ENCODE measurements at regions not wholly inside any gene's neighbourhood (a gene's known extent, or its start where the extent isn't known, plus 50 kb on each side); places are given as distances from the start of the nearest gene placed in this dataset.

DNA sequence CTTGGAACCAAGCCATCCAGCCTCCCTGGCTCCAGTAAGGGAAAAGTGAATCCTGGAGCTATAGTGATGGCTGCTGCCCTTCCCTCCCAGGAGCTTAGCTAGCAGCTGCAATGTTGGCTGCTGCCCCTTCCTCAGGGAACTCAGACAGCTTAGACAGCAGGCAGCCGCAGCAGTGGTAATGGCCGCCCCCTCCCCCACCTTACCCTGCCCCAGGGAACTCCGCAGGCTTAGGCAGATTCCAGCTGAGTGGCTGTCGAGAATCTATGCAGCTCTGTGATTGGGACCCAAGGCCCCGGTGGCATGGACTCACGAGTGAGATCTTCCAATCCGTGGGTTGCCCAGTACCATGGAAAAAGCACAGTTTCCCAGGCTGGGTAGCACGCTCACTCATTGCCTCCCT lies 378.6 kb downstream of the NNT start (continued):
- no peak for TF ChIP-seq ATF5 (CRISPR knock-in tag; IDR thresholded peaks at IDR 0.05; ENCODE audit: low read depth)
- TF ChIP-seq PHF20 (CRISPR knock-in tag; IDR thresholded peaks at IDR 0.05): no peak
- no peak for TF ChIP-seq SKI (IDR thresholded peaks at IDR 0.05; ENCODE audit: partially characterized antibody)

- ATAC-seq (no peak), DNase-seq (ENCODE audit: low spot score) (no peak), FAIRE-seq (no peak)
- in situ Hi-C loops (cut with HindIII; ENCODE audit: extremely low pct_ligation_motif_present, low pct_unique_long_range_greater_than_20kb): no loop called here
- H2AFZ ChIP-seq (ENCODE audit: low read length): no peak overlapping the region
- no TSS peak for BruUV-seq (replicated peaks)
- intact Hi-C loops (cut with micrococcal nuclease; ENCODE audit: unreplicated experiment): no loop called here
- H3K4me1 ChIP-seq (ENCODE audit: insufficient read depth, low read length): peaks cover 8% of the 10 kb centered on the region; the same call in 1 of the 2 replicates
- no peaks in the 10 kb centered on the region for H3K27me3 ChIP-seq (ENCODE audit: control insufficient read depth in 1 of 2, insufficient read depth in 2 of 2, low read length in 2 of 2)
- H3K4me2 ChIP-seq (ENCODE audit: low read depth, low read length): no peak overlapping the region
- 46% methylated on average over 2 of the region's 2 CpGs for WGBS (ENCODE audit: low lambda C conversion rate)
- no peak overlapping the region for H3K4me3 ChIP-seq (replicated peaks in 1 of 3; ENCODE audit: insufficient read depth in 1 of 3, low read depth in 2 of 3, low read length in 3 of 3)
- POLR2A ChIA-PET: interaction anchor here (1.0 to 1.1 kb wide), 2 partner anchors 27 to 28 kb away, joined by 3 to 4 read pairs; no protein-coding TSS in a partner anchor
- no peaks in the 10 kb centered on the region for H3K79me2 ChIP-seq (ENCODE audit: insufficient read depth, low read length)
- no peak overlapping the region for H3K9ac ChIP-seq (ENCODE audit: insufficient read depth, low read depth, low read length)
- no peaks in the 10 kb centered on the region for H4K20me1 ChIP-seq (ENCODE audit: insufficient read depth, low read length)
- no peaks in the 10 kb centered on the region for H3K9me3 ChIP-seq (ENCODE audit: low read length)
- no peak overlapping the region for H3K27ac ChIP-seq (ENCODE audit: extremely low read length, insufficient read depth, low read length)
- CTCF ChIA-PET (ENCODE audit: low intra/inter-chr PET ratio, low total read pairs): no interaction called here
- H3K36me3 ChIP-seq (replicated peaks in 1 of 2; ENCODE audit: control insufficient read depth in 1 of 2, insufficient read depth in 2 of 2, low read length in 2 of 2): no peaks in the 10 kb centered on the region
- TF ChIP-seq, protein P1, sequence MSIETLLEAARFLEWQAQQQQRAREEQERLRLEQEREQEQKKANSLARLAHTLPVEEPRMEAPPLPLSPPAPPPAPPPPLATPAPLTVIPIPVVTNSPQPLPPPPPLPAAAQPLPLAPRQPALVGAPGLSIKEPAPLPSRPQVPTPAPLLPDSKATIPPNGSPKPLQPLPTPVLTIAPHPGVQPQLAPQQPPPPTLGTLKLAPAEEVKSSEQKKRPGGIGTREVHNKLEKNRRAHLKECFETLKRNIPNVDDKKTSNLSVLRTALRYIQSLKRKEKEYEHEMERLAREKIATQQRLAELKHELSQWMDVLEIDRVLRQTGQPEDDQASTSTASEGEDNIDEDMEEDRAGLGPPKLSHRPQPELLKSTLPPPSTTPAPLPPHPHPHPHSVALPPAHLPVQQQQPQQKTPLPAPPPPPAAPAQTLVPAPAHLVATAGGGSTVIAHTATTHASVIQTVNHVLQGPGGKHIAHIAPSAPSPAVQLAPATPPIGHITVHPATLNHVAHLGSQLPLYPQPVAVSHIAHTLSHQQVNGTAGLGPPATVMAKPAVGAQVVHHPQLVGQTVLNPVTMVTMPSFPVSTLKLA (IDR thresholded peaks at IDR 0.05): no peak
- TF ChIP-seq NFYC (CRISPR knock-in tag; IDR thresholded peaks at IDR 0.05) (no peak), BRCA1 (CRISPR knock-in tag; IDR thresholded peaks at IDR 0.05) (no peak), ASH2L (IDR thresholded peaks at IDR 0.05; ENCODE audit: insufficient read length, low read depth, low read length) (no peak), ZNF24 (IDR thresholded peaks at IDR 0.05) (no peak), MLLT10 (CRISPR knock-in tag; IDR thresholded peaks at IDR 0.05) (no peak), BATF2 (CRISPR knock-in tag; IDR thresholded peaks at IDR 0.05) (no peak)
- TF ChIP-seq, protein P2, sequence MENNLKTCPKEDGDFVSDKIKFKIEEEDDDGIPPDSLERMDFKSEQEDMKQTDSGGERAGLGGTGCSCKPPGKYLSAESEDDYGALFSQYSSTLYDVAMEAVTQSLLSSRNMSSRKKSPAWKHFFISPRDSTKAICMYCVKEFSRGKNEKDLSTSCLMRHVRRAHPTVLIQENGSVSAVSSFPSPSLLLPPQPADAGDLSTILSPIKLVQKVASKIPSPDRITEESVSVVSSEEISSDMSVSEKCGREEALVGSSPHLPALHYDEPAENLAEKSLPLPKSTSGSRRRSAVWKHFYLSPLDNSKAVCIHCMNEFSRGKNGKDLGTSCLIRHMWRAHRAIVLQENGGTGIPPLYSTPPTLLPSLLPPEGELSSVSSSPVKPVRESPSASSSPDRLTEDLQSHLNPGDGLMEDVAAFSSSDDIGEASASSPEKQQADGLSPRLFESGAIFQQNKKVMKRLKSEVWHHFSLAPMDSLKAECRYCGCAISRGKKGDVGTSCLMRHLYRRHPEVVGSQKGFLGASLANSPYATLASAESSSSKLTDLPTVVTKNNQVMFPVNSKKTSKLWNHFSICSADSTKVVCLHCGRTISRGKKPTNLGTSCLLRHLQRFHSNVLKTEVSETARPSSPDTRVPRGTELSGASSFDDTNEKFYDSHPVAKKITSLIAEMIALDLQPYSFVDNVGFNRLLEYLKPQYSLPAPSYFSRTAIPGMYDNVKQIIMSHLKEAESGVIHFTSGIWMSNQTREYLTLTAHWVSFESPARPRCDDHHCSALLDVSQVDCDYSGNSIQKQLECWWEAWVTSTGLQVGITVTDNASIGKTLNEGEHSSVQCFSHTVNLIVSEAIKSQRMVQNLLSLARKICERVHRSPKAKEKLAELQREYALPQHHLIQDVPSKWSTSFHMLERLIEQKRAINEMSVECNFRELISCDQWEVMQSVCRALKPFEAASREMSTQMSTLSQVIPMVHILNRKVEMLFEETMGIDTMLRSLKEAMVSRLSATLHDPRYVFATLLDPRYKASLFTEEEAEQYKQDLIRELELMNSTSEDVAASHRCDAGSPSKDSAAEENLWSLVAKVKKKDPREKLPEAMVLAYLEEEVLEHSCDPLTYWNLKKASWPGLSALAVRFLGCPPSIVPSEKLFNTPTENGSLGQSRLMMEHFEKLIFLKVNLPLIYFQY (CRISPR knock-in tag; IDR thresholded peaks at IDR 0.05; ENCODE audit: borderline replicate concordance): no peak
- TF ChIP-seq, protein P3, sequence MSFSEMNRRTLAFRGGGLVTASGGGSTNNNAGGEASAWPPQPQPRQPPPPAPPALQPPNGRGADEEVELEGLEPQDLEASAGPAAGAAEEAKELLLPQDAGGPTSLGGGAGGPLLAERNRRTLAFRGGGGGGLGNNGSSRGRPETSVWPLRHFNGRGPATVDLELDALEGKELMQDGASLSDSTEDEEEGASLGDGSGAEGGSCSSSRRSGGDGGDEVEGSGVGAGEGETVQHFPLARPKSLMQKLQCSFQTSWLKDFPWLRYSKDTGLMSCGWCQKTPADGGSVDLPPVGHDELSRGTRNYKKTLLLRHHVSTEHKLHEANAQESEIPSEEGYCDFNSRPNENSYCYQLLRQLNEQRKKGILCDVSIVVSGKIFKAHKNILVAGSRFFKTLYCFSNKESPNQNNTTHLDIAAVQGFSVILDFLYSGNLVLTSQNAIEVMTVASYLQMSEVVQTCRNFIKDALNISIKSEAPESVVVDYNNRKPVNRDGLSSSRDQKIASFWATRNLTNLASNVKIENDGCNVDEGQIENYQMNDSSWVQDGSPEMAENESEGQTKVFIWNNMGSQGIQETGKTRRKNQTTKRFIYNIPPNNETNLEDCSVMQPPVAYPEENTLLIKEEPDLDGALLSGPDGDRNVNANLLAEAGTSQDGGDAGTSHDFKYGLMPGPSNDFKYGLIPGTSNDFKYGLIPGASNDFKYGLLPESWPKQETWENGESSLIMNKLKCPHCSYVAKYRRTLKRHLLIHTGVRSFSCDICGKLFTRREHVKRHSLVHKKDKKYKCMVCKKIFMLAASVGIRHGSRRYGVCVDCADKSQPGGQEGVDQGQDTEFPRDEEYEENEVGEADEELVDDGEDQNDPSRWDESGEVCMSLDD (CRISPR knock-in tag; IDR thresholded peaks at IDR 0.05; ENCODE audit: borderline replicate concordance): no peak
- TF ChIP-seq, protein P4, sequence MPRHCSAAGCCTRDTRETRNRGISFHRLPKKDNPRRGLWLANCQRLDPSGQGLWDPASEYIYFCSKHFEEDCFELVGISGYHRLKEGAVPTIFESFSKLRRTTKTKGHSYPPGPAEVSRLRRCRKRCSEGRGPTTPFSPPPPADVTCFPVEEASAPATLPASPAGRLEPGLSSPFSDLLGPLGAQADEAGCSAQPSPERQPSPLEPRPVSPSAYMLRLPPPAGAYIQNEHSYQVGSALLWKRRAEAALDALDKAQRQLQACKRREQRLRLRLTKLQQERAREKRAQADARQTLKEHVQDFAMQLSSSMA (CRISPR knock-in tag; IDR thresholded peaks at IDR 0.05): no peak
These were observed 370.9 kb downstream of the NNT start for GRCh38 chr5:43973908-43974307.

Data from HepG2 (cell line).